Hepatocyte (in vitro differentiated cells): ENCODE measurements at regions not wholly inside any gene's neighbourhood (a gene's known extent, or its start where the extent isn't known, plus 50 kb on each side); places are given as distances from the start of the nearest gene placed in this dataset.
"Not testable (repeated sequence)": the region's sequence is repeated elsewhere in the genome, so short reads cannot be mapped to it uniquely, and the experiment has no call there.

Experiments used
- CTCF ChIP-seq: fragments of 200-600 bp; sonication (generic); IDR thresholded peaks from 2 replicates; pipeline ENCODE4 v1.5.1; 2016; ENCODE audit warnings: antibody characterized with exemption, mild to moderate bottlenecking; ENCODE audit not compliant: poor library complexity
- EZH2 ChIP-seq: fragments of 200-600 bp; sonication (generic); IDR thresholded peaks from 2 replicates; pipeline ENCODE4 v1.6.1; 2016; ENCODE audit warnings: antibody characterized with exemption, mild to moderate bottlenecking, borderline replicate concordance

DNA sequence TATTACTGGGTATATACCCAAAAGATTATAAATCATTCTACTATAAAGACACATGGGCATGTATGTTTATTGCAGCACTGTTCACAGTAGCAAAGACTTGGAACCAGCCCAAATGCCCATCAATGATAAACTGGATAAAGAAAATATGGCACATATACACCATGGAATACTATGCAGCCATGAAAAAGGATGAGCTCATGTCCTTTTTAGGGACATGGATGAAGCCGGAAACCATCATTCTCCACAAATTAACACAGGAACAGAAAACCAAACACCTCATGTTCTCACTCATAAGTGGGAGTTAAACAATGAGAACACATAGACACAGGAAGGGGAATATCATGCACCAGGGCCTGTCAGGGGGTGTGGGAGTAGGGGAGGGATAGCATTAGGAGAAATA, 772.5 kb downstream of the SH3BGRL start:
- TF ChIP-seq CTCF, EZH2: not testable (repeated sequence)
